Tibial artery (tissue), 4 donors: ENCODE measurements at regions not wholly inside any gene's neighbourhood (a gene's known extent, or its start where the extent isn't known, plus 50 kb on each side); places are given as distances from the start of the nearest gene placed in this dataset.

Experiments
- DNase-seq, 2 donors: peaks; one replicate each; pipeline ENCODE4 v3.0.0-alpha.2; 2019
- H3K27ac ChIP-seq, 2 donors: fragments of 200-600 bp; sonication (generic) in 1 of 2; 1 replicate in 1 of 2; 2 replicates in 1 of 2; pipeline ENCODE4 v1.5.1; 2018 to 2019; ENCODE audit warnings: mild to moderate bottlenecking in 1 of 2
- H3K27me3 ChIP-seq, 2 donors: fragments of 200-600 bp; sonication (generic) in 1 of 2; one replicate each; pipeline versions ENCODE4 v1.5.1 to v1.6.0; 2016 to 2019
- H3K36me3 ChIP-seq, 3 donors: fragments of 200-600 bp; sonication (generic) in 2 of 3; one replicate each; pipeline ENCODE4 v1.5.1; 2016 to 2019; ENCODE audit warnings: mild to moderate bottlenecking in 2 of 3
- H3K4me1 ChIP-seq, 4 donors: fragments of 200-600 bp; sonication (generic) in 2 of 4; 1 replicate in 3 of 4; 2 replicates in 1 of 4; pipeline ENCODE4 v1.5.1; 2016 to 2019
- H3K4me3 ChIP-seq, 2 donors: fragments of 200-600 bp; sonication (generic) in 1 of 2; 1 replicate in 1 of 2; 2 replicates in 1 of 2; pipeline ENCODE4 v1.5.1; 2018 to 2019; ENCODE audit warnings: mild to moderate bottlenecking in 2 of 2
- H3K9me3 ChIP-seq, 3 donors: fragments of 200-600 bp; sonication (generic) in 1 of 3; one replicate each; pipeline ENCODE4 v1.5.1; 2016 to 2019
- intact Hi-C: fragments of 100-400 bp; cut with DNase I; formaldehyde crosslinking; loops from one replicate; pipeline ENCODE4 v1.15.0; 2023; ENCODE audit warnings: low total_unique reads
- TF ChIP-seq, protein P1 (sequence below), 2 experiments: fragments of 200-600 bp in 1 of 2; fragments of 450-650 bp in 1 of 2; IDR thresholded peaks; one replicate each; pipeline ENCODE4 v1.5.1; 2017 to 2019; ENCODE audit warnings: antibody characterized with exemption in 2 of 2, mild to moderate bottlenecking in 1 of 2, moderate library complexity in 1 of 2

DNA sequence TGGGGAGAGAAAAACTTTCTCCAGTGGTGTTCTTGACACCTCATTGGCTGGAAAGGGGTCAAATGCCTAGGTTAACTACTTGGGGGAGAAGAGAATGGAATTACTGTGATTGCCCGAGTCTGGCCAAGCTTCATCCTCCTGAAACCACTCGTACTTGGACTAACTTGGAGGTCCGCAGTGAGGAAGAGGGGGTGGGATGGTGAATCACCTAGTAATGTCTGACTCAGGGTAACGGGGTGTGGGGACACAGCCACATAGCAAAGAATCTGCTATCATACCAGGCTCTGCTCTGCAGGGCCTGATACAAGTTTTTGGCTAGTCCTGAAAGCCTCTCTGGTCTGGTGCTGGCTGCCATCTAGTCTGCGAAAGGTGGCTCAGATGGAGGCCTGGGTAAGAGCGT lies 190.9 kb downstream of the RPS24 start:
- Histone ChIP-seq H3K4me1 (no peaks in the 10 kb centered on the region), H3K36me3 (no peaks in the 10 kb centered on the region), H3K9me3 (no peaks in the 10 kb centered on the region), H3K4me3 (no peak overlapping the region), H3K27ac (no peak overlapping the region), H3K27me3 (no peaks in the 10 kb centered on the region)
- no peak for DNase-seq
- TF ChIP-seq, protein P1, sequence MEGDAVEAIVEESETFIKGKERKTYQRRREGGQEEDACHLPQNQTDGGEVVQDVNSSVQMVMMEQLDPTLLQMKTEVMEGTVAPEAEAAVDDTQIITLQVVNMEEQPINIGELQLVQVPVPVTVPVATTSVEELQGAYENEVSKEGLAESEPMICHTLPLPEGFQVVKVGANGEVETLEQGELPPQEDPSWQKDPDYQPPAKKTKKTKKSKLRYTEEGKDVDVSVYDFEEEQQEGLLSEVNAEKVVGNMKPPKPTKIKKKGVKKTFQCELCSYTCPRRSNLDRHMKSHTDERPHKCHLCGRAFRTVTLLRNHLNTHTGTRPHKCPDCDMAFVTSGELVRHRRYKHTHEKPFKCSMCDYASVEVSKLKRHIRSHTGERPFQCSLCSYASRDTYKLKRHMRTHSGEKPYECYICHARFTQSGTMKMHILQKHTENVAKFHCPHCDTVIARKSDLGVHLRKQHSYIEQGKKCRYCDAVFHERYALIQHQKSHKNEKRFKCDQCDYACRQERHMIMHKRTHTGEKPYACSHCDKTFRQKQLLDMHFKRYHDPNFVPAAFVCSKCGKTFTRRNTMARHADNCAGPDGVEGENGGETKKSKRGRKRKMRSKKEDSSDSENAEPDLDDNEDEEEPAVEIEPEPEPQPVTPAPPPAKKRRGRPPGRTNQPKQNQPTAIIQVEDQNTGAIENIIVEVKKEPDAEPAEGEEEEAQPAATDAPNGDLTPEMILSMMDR (IDR thresholded peaks at IDR 0.05): no peak
- intact Hi-C loops: no loop called here

DNA sequence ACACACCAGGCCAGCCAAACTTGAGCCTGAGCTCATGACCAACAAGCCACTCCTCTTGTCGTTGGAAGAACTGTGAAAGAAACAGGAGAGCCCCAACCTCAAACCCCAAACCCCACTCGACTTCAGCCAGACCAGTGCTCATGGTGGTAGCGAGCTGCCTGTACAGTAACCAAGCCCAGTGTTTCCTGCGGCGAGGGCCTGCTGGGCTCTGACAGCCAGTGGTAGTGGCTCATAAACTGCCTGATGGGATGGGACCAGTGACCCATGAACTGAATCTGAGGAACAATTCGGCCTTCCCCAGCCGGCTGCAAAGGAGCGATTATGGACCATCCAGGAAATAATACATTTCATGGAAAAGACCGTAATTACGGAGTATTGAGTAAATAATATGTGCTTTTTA lies 191.9 kb downstream of the RPS24 start:
- TF ChIP-seq, protein P1 (IDR thresholded peaks at IDR 0.05): no peak
- DNase-seq: no peak
- Histone ChIP-seq H3K9me3 (no peaks in the 10 kb centered on the region), H3K36me3 (no peaks in the 10 kb centered on the region), H3K4me3 (no peak overlapping the region), H3K27me3 (no peaks in the 10 kb centered on the region), H3K4me1 (no peaks in the 10 kb centered on the region), H3K27ac (no peak overlapping the region)
- intact Hi-C loops: no loop called here

DNA sequence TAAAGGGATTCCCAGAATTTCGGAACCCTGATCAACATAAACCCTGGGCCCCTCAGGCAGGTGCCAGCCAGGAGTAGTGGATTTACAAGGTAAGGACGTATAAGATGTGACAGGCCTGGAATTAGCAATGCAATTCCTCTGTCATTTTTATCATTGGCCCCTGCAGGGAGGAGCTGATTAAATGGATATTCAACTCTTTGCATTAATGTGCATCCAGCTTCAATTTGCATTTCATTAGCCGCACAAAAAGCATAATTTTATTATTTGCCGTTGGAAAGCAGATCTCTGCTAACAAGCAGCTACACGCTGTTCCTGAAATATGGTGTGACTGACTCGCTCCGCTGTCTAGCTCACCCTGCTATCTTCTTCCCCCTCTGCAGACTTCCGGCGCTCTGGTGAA lies 195.8 kb downstream of the RPS24 start:
- Histone ChIP-seq H3K27ac (no peak overlapping the region), H3K4me3 (no peak overlapping the region), H3K4me1 (no peaks in the 10 kb centered on the region), H3K27me3 (no peaks in the 10 kb centered on the region), H3K36me3 (no peaks in the 10 kb centered on the region), H3K9me3 (no peaks in the 10 kb centered on the region)
- TF ChIP-seq, protein P1 (IDR thresholded peaks at IDR 0.05): no peak
- intact Hi-C loops: no loop called here
- no peak for DNase-seq

DNA sequence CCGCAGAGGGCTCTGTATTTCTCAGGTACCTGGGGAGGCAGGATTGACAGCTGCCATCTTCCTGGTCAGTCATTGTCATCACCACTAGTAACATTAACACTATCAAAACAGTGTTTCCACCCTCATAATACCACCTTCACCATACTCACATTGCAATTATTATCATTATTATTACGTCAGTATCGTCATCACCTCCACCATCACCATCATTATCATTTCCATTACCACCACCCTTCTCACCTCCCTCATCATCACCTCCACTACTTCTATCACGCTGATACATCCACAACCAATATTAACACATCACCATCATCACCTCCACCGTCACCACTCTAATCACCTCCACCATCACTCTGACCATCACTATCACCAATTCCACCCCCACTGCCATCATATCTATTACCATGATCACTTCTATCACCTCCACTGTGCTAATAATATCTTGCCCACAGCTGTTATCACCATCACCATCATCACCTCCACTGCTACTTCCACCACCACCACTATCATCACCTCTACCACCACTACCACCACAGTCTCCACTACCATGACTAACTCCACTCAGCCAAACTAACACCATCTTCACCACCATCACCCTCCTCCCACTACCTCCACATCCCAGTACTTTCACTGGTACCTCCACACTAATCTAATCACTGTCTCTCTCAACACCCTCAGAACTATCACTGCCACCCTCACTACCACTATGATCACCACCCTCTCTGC lies 196.4 kb downstream of the RPS24 start:
- intact Hi-C loops: no loop called here
- Histone ChIP-seq H3K36me3 (no peaks in the 10 kb centered on the region), H3K4me3 (no peak overlapping the region), H3K9me3 (no peaks in the 10 kb centered on the region), H3K27me3 (no peaks in the 10 kb centered on the region), H3K27ac (no peak overlapping the region), H3K4me1 (no peaks in the 10 kb centered on the region)
- DNase-seq: no peak
- TF ChIP-seq, protein P1 (IDR thresholded peaks at IDR 0.05): no peak

DNA sequence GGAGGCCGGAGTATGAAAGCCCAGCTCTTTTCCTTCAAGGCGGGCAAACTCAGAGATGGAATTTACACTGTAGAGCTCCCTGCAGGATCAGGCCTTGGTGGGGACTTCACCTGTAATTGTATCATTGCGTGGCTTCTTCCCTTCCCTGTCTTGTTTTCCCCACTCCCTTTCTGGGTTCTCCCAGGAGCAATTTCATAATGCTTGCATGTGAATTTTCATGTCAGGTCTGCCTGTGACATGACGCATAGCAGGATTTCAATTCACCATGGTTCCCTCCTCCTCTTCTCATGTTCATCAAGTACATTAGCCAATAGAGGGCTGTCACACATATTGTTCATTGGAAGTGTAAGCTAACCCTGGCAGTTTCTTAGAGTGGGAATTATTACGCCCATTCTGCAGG lies 197.7 kb downstream of the RPS24 start:
- intact Hi-C loops: no loop called here
- Histone ChIP-seq H3K36me3 (no peaks in the 10 kb centered on the region), H3K4me3 (no peak overlapping the region), H3K27me3 (no peaks in the 10 kb centered on the region), H3K9me3 (no peaks in the 10 kb centered on the region), H3K4me1 (no peaks in the 10 kb centered on the region), H3K27ac (no peak overlapping the region)
- TF ChIP-seq, protein P1 (IDR thresholded peaks at IDR 0.05): no peak
- no peak for DNase-seq

DNA sequence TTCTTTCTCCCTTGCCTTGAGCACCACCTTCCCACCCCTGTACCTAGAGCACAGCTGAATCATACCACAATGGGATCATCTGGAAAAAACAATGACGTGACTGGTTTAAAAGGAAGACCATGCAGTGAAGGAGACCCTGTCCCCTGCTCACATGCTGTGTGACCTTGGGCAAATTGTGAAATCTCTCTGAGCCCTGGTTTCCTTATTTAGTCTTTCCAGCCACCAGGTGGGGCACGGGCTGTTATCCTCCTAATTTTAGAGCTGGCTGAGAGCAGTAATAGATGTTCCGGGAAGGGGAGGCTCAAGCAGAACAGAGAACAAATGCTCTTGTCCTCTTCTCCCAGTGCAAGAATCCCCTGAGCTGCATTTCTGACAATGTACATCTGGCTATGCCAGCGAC lies 198.3 kb downstream of the RPS24 start:
- intact Hi-C loops: no loop called here
- Histone ChIP-seq H3K27ac (no peak overlapping the region), H3K4me3 (no peak overlapping the region), H3K36me3 (no peaks in the 10 kb centered on the region), H3K4me1 (no peaks in the 10 kb centered on the region), H3K9me3 (no peaks in the 10 kb centered on the region), H3K27me3 (no peaks in the 10 kb centered on the region)
- TF ChIP-seq, protein P1 (IDR thresholded peaks at IDR 0.05): peak in 1 of 2 experiments; percentile 20
- no peak for DNase-seq
